ENCODE measurements at regions not wholly inside any gene's neighbourhood (a gene's known extent, or its start where the extent isn't known, plus 50 kb on each side); places are given as distances from the start of the nearest gene placed in this dataset.

DNA sequence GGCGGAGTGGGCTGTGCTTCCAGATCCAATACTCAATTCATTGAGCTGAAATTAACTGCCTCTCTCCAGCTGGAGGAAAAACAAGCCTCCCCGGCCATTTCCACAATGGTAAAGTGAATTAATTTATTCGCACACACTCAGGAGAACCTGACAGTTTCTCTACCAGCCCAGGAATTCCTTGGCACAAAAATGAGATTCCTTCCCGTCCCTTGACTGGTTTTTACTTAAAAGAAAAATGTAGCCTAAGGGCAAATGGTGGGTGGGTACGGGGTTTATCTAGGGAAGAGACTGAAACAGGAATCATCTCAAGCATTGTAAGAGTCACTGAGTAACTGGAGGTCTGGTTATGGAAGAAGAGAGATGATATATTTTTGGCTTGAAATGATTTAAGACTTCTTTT is 102.7 kb downstream of the VCX3A start:
- Mint-ChIP-seq H3K4me3 (no peak overlapping the region), H3K4me1 (no peaks in the 10 kb centered on the region), H3K36me3 (ENCODE audit: low read depth) (no peaks in the 10 kb centered on the region), H3K27ac (no peak overlapping the region), H3K27me3 (no peaks in the 10 kb centered on the region), H3K9me3 (no peaks in the 10 kb centered on the region)
- TF ChIP-seq CTCF (IDR thresholded peaks at IDR 0.05) = no peak
- no peak for ATAC-seq (ENCODE audit: low read depth)
- CTCF ChIA-PET = no interaction called here
- POLR2A ChIA-PET = no interaction called here
- no peak for DNase-seq
- intact Hi-C loops (cut with micrococcal nuclease) = no loop called here

GRCh38 chrX:6407542-6407941 is 127.4 kb downstream of the VCX3A start:
- no peaks in the 10 kb centered on the region for H3K9me3 Mint-ChIP-seq
- H3K36me3 Mint-ChIP-seq (ENCODE audit: low read depth) = no peaks in the 10 kb centered on the region
- no peak for ATAC-seq (ENCODE audit: low read depth)
- no peak for TF ChIP-seq CTCF (IDR thresholded peaks at IDR 0.05)
- ChIA-PET CTCF (no interaction called here), POLR2A (no interaction called here)
- DNase-seq = no peak
- no peaks in the 10 kb centered on the region for H3K27me3 Mint-ChIP-seq
- no peak overlapping the region for H3K4me3 Mint-ChIP-seq
- H3K27ac Mint-ChIP-seq = no peak overlapping the region
- no peaks in the 10 kb centered on the region for H3K4me1 Mint-ChIP-seq
- intact Hi-C loops (cut with micrococcal nuclease) = no loop called here

DNA sequence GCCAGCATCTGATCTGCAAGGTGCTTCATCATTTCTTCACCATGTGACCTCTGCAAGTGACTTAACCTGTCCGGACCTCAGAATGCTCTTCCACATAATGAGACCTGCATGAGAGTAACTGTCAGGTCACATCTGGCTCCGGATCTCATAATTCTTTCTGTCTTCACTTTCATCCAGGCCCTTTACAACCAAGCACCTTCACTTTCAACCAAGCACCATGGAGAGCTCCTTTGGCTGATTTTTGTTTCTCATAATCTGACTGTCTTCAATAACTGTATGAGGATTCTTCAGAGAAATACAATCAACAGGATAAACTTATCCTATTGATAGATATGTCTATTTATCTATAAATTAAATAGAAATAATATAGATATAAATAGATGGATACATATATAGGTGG is 148.1 kb downstream of the VCX3A start:
- CTCF ChIA-PET = no interaction called here
- Mint-ChIP-seq H3K36me3 (ENCODE audit: low read depth) (no peaks in the 10 kb centered on the region), H3K4me3 (no peak overlapping the region), H3K27me3 (no peaks in the 10 kb centered on the region), H3K27ac (no peak overlapping the region), H3K9me3 (no peaks in the 10 kb centered on the region), H3K4me1 (no peaks in the 10 kb centered on the region)
- POLR2A ChIA-PET = no interaction called here
- ATAC-seq (ENCODE audit: low read depth) (no peak), DNase-seq (no peak)
- TF ChIP-seq CTCF (IDR thresholded peaks at IDR 0.05) = no peak
- intact Hi-C loops (cut with micrococcal nuclease) = no loop called here

DNA sequence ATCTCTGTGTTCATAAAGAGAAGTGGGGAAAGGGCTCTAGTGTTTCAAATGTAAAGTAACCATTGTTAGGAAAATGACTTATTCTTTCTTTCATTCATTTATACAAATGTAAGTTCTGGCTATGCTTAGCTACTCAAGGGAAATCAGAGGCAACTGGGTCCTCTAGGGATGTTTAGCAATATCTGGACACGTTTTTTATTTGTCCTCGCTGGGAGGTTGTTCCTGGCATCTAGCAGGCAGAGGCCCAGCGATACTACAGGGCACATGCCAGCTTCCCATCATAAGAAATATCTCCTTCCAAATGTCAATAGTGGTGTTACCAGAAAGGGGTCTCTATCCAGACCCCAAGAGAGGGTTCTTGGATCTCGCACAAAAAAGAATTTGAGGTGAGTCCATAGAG is 150.0 kb downstream of the VCX3A start:
- ChIA-PET POLR2A (no interaction called here), CTCF (no interaction called here)
- Mint-ChIP-seq H3K9me3 (no peaks in the 10 kb centered on the region), H3K4me3 (no peak overlapping the region), H3K36me3 (ENCODE audit: low read depth) (no peaks in the 10 kb centered on the region), H3K27ac (no peak overlapping the region), H3K4me1 (no peaks in the 10 kb centered on the region), H3K27me3 (no peaks in the 10 kb centered on the region)
- TF ChIP-seq CTCF (IDR thresholded peaks at IDR 0.05) = no peak
- intact Hi-C loops (cut with micrococcal nuclease) = no loop called here
- no peak for DNase-seq
- ATAC-seq (ENCODE audit: low read depth) = no peak

GRCh38 chrX:6384371-6384770 is 150.5 kb downstream of the VCX3A start:
- no peaks in the 10 kb centered on the region for H3K36me3 Mint-ChIP-seq (ENCODE audit: low read depth)

More at GRCh38 chrX:6384371-6384770, 150.5 kb downstream of the VCX3A start:
- H3K9me3 Mint-ChIP-seq = no peaks in the 10 kb centered on the region
- intact Hi-C loops (cut with micrococcal nuclease) = no loop called here
- no peaks in the 10 kb centered on the region for H3K4me1 Mint-ChIP-seq
- no peak overlapping the region for H3K27ac Mint-ChIP-seq
- no peak for TF ChIP-seq CTCF (IDR thresholded peaks at IDR 0.05)
- no peaks in the 10 kb centered on the region for H3K27me3 Mint-ChIP-seq
- CTCF ChIA-PET = no interaction called here
- no peak overlapping the region for H3K4me3 Mint-ChIP-seq
- ATAC-seq (ENCODE audit: low read depth) = no peak
- POLR2A ChIA-PET = no interaction called here
- no peak for DNase-seq
